ENCODE measurements at regions not wholly inside any gene's neighbourhood (a gene's known extent, or its start where the extent isn't known, plus 50 kb on each side); places are given as distances from the start of the nearest gene placed in this dataset.

DNA sequence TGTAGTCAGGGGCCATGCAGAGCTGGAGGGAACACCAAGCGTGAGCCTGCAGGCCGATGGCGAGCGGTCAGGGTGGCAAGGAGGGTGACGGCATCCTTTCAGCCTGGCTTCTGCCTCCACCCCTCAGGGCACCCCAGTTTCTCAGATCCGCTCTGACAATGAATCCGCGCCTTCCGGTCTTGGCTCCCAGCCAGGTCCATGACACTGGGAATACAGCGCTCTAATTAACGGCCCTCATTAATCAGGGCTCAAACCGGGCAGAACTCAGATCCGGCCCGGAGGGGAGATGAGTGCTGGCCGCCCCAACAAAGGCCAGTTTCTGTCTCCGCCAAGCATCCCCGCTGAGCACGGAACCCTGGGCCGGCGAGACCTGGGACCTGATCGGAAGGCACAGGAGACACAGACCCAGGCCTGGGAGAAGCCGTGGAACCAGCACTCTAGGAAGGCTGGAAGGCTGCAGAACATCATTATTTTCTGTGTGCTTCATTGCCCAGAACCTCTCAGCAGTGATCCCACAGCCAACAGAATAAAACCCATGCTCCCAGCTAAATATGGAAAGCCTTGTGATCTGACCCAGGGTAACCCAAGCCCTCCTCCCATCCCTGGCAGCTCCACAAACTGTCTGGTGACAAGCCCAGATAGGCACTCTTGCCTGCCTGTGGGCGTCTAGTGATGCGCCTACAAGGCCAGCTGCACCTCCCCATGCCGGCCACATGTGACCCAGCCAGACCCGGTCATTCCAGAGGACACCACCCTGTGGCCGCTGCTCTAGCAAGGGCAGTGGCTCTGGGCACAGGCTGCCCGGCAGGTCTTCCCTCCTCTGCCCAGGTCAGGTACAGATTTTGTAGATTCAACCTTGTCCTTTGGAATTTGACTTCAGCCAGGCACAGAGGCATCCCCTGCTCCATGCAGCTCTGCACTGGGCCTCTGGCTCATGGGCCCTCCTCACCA lies 438.7 kb upstream of the MYT1L start:
- Histone ChIP-seq H3K4me1 (no peaks in the 10 kb centered on the region), H3K36me3 (no peaks in the 10 kb centered on the region), H3K27me3 (no peaks in the 10 kb centered on the region), H3K9me3 (no peaks in the 10 kb centered on the region), H3K27ac (no peak overlapping the region), H3K4me3 (replicated peaks in 1 of 3) (no peak overlapping the region)
- intact Hi-C loops (cut with DNase I): no loop called here
- DNase-seq: peak in 1 of 2 donors; percentile 20
- TF ChIP-seq, protein P1, sequence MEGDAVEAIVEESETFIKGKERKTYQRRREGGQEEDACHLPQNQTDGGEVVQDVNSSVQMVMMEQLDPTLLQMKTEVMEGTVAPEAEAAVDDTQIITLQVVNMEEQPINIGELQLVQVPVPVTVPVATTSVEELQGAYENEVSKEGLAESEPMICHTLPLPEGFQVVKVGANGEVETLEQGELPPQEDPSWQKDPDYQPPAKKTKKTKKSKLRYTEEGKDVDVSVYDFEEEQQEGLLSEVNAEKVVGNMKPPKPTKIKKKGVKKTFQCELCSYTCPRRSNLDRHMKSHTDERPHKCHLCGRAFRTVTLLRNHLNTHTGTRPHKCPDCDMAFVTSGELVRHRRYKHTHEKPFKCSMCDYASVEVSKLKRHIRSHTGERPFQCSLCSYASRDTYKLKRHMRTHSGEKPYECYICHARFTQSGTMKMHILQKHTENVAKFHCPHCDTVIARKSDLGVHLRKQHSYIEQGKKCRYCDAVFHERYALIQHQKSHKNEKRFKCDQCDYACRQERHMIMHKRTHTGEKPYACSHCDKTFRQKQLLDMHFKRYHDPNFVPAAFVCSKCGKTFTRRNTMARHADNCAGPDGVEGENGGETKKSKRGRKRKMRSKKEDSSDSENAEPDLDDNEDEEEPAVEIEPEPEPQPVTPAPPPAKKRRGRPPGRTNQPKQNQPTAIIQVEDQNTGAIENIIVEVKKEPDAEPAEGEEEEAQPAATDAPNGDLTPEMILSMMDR (IDR thresholded peaks at IDR 0.05): no peak
- TF ChIP-seq POLR2A (IDR thresholded peaks at IDR 0.05): no peak
- WGBS, 2 donors: 70 to 85% methylated on average over 15 to 27 of the region's 28 CpGs

- H3K27me3 ChIP-seq: no peaks in the 10 kb centered on the region
- H3K4me3 ChIP-seq (replicated peaks in 1 of 3): no peak overlapping the region
- no peak overlapping the region for H3K27ac ChIP-seq
- no peaks in the 10 kb centered on the region for H3K36me3 ChIP-seq
- no peaks in the 10 kb centered on the region for H3K9me3 ChIP-seq
- DNase-seq: no peak
- intact Hi-C loops (cut with DNase I): no loop called here
- WGBS, 2 donors: 80 to 89% methylated on average over 3 to 4 of the region's 6 CpGs
- peaks cover 7 to 10% of the 10 kb centered on the region in 2 donors for H3K4me1 ChIP-seq
- TF ChIP-seq, protein P1 (IDR thresholded peaks at IDR 0.05): no peak
- TF ChIP-seq POLR2A (IDR thresholded peaks at IDR 0.05): no peak
These were observed 437.4 kb upstream of the MYT1L start for GRCh38 chr2:2768476-2768875.

GRCh38 chr2:2767837-2768236 lies 436.8 kb upstream of the MYT1L start:
- WGBS, 2 donors: 75 to 85% methylated on average over 8 to 9 of the region's 9 CpGs
- TF ChIP-seq, protein P1 (IDR thresholded peaks at IDR 0.05): no peak
- TF ChIP-seq POLR2A (IDR thresholded peaks at IDR 0.05): no peak
- Histone ChIP-seq H3K36me3 (no peaks in the 10 kb centered on the region), H3K9me3 (no peaks in the 10 kb centered on the region), H3K4me1 (peaks cover 12 to 16% of the 10 kb centered on the region in 2 donors), H3K27me3 (no peaks in the 10 kb centered on the region), H3K4me3 (replicated peaks in 1 of 3) (no peak overlapping the region), H3K27ac (no peak overlapping the region)
- intact Hi-C loops (cut with DNase I): no loop called here
- DNase-seq: no peak

DNA sequence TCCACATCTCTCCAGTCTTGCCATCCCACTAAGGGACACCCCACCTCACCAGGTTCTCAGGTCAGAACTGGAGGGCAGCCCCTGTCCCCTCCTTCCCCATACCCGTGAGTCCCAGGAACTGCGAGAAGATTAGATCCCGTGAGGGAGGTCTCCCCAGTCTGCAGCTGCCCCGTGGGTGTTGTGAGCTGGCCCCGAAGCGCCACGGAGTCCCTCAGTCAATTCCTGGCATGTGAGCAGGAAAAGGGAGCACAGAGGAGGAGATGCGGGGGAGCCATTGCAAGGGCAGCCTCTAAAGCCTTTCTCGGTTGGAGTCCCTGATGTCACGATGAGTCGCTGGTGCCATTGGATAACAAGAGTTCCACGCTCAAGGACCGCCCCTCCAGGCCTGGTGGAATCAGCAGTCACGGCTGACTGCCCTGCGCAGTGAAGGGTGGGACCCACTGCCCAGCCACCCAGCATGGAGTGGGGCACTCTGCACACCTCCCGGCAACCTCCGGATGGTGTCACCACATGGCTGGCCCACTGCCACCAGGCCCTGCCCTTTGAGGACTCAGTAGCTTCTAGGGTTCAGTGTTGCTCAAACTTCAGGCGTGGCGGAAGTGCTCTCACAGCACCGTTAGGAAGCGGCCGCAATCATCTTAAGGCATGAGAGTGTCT lies 434.9 kb upstream of the MYT1L start:
- Histone ChIP-seq H3K27ac (no peak overlapping the region), H3K4me1 (peaks cover 12 to 17% of the 10 kb centered on the region in 2 donors), H3K9me3 (no peaks in the 10 kb centered on the region), H3K27me3 (no peaks in the 10 kb centered on the region), H3K36me3 (no peaks in the 10 kb centered on the region), H3K4me3 (replicated peaks in 1 of 3) (no peak overlapping the region)
- DNase-seq: peak; percentile 42 to 63
- intact Hi-C loops (cut with DNase I): no loop called here
- 80 to 84% methylated on average over 20 to 21 of the region's 22 CpGs for WGBS, 2 donors
- TF ChIP-seq, protein P1 (IDR thresholded peaks at IDR 0.05): no peak
- TF ChIP-seq POLR2A (IDR thresholded peaks at IDR 0.05): no peak

Data from thyroid gland (tissue), 4 donors.